GM12873 (cell line): ENCODE measurements at regions not wholly inside any gene's neighbourhood (a gene's known extent, or its start where the extent isn't known, plus 50 kb on each side); places are given as distances from the start of the nearest gene placed in this dataset.

Experiments
- TF ChIP-seq, protein P1 (sequence below): IDR thresholded peaks from 2 replicates; pipeline ENCODE4 v1.5.1; 2012; ENCODE audit warnings: low read depth, mild to moderate bottlenecking, moderate library complexity, low read length, control low read depth; ENCODE audit not compliant: insufficient read depth; ENCODE audit errors: missing control alignments

DNA sequence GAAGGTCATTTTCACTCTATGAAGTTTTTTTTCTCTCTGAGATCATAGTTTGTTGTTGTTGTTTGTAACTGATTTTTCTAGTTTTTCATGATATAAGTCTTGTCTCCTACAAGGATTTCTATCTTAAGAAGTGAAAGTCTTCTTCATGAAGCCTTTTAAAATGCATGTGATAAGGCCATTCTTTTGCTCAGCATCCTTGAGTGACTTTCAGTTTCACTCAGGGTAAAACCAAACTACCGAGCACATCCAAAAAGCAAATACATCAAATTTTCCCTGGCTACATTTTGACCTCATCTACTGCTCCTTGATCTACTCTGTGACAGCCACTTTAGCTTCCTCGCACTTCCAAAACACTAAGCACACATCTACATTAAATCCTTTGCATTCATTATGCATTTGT is 580.7 kb downstream of the KCTD8 start:
- TF ChIP-seq, protein P1, sequence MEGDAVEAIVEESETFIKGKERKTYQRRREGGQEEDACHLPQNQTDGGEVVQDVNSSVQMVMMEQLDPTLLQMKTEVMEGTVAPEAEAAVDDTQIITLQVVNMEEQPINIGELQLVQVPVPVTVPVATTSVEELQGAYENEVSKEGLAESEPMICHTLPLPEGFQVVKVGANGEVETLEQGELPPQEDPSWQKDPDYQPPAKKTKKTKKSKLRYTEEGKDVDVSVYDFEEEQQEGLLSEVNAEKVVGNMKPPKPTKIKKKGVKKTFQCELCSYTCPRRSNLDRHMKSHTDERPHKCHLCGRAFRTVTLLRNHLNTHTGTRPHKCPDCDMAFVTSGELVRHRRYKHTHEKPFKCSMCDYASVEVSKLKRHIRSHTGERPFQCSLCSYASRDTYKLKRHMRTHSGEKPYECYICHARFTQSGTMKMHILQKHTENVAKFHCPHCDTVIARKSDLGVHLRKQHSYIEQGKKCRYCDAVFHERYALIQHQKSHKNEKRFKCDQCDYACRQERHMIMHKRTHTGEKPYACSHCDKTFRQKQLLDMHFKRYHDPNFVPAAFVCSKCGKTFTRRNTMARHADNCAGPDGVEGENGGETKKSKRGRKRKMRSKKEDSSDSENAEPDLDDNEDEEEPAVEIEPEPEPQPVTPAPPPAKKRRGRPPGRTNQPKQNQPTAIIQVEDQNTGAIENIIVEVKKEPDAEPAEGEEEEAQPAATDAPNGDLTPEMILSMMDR = no peak

DNA sequence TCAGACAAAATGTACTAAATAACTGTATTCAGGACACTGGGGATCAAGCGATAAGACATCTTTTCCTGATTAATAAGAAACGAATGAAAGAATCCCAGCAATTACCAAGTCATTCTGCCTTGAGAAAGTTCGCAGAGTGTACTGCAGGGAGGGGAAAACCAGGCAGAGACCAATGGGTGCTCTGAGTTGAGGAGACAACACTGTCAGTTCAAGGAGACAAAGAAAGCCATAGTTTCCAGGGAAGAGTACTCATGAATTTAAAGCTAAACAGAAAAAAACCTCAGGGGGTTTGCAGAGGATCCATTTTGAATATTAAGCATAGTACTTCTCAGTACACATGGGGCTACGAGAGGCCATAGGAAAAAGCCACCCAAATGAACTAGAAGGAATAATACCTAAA is 573.0 kb downstream of the KCTD8 start:
- TF ChIP-seq, protein P1 = no peak

DNA sequence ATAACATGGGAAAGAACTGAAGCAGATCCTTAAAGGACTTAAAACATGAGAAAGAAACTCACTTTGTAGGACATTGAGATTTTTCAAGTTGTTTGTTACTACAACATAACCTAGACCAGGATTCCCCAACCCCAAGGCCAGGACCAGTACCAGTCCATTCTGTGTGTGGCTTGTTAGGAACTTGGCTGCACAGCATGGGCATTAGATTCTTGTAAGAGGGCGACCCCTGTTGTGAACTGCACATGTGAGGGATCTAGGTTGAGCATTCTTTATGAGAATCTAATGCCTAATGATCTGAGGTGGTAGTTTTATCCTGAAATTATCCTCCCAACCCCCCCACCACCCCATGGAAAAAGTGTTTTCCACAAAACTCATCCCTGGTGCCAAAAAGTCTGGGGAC is 566.1 kb downstream of the KCTD8 start:
- TF ChIP-seq, protein P1 = peak; percentile 17

GRCh38 chr4:43886196-43886595 is 562.4 kb downstream of the KCTD8 start:
- TF ChIP-seq, protein P1 = no peak

- TF ChIP-seq, protein P1 = no peak
These were observed 549.8 kb downstream of the KCTD8 start for GRCh38 chr4:43898836-43899235.

DNA sequence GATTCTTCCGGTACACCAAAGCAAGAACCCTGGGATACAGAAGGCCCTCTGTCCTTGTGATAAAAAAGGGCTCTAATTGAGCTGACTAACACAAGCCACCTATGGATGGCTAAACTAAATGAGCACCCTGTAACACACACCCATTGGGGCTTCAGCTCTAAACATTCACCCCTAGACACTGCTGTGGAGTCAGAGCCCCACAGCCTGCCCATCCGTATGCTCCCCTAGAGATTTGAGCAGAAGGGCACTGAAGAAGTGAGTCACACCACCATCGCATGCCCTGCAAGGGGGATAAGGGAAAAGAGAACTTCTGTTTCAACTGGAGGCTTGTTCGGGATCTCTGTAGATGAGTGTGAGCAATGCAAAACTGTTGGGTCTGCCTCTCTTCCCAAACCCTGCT is 545.2 kb downstream of the KCTD8 start:
- TF ChIP-seq, protein P1 = no peak

DNA sequence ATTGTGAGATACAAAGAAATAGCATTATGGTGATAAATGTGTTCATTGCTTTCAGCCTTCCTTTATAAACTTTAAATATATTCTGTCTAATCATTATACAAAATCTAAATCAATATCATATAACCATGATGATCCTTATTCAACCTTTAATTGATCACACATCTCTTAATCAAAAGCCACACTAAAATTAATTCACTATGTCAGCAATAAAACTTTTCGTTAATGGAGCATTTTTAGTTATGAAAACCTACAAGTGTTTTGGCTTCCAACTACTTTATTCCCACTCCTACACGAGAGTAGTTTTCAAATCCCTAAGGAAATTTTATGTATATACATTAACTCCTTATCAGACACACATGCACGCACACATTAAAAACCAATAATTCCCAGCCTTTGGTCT is 530.2 kb downstream of the KCTD8 start:
- TF ChIP-seq, protein P1 = no peak
